ENCODE measurements at regions not wholly inside any gene's neighbourhood (a gene's known extent, or its start where the extent isn't known, plus 50 kb on each side); places are given as distances from the start of the nearest gene placed in this dataset.

- no peak for DNase-seq
Observed at GRCh38 chr4:188869581-188869980, 730.3 kb downstream of the TRIML1 start.

- DNase-seq: no peak
Observed at GRCh38 chr4:188872809-188873208, 733.6 kb downstream of the TRIML1 start.

- no peak for DNase-seq
Observed at GRCh38 chr4:188876881-188877280, 737.6 kb downstream of the TRIML1 start.

- DNase-seq: no peak
Observed at GRCh38 chr4:188879598-188879997, 740.4 kb downstream of the TRIML1 start.

GRCh38 chr4:188887905-188888304 is 748.7 kb downstream of the TRIML1 start:
- no peak for DNase-seq

GRCh38 chr4:188892837-188893236 is 753.6 kb downstream of the TRIML1 start:
- DNase-seq: no peak

- no peak for DNase-seq
Observed at GRCh38 chr4:188903986-188904385, 764.7 kb downstream of the TRIML1 start.

GRCh38 chr4:188904617-188905016 is 765.4 kb downstream of the TRIML1 start:
- DNase-seq: no peak

GRCh38 chr4:188905248-188905647 is 766.0 kb downstream of the TRIML1 start:
- DNase-seq: no peak

GRCh38 chr4:188911199-188911598 is 772.0 kb downstream of the TRIML1 start:
- DNase-seq: no peak

- DNase-seq: no peak
Observed at GRCh38 chr4:188911707-188912106, 772.5 kb downstream of the TRIML1 start.

GRCh38 chr4:188915175-188915574 is 775.9 kb downstream of the TRIML1 start:
- DNase-seq: no peak

- no peak for DNase-seq
Observed at GRCh38 chr4:188918787-188919186, 779.5 kb downstream of the TRIML1 start.

GRCh38 chr4:188930822-188931221 is 791.6 kb downstream of the TRIML1 start:
- DNase-seq: no peak

- no peak for DNase-seq
Observed at GRCh38 chr4:188934320-188934962, 795.2 kb downstream of the TRIML1 start.

- DNase-seq: no peak
Observed at GRCh38 chr4:188941524-188942119, 802.4 kb downstream of the TRIML1 start.

- DNase-seq: no peak
Observed at GRCh38 chr4:188942606-188943005, 803.4 kb downstream of the TRIML1 start.

- no peak for DNase-seq
Observed at GRCh38 chr4:188949596-188949995, 810.4 kb downstream of the TRIML1 start.

- no peak for DNase-seq
Observed at GRCh38 chr4:188955066-188955465, 815.8 kb downstream of the TRIML1 start.

GRCh38 chr4:188956566-188956965 is 817.3 kb downstream of the TRIML1 start:
- no peak for DNase-seq

- no peak for DNase-seq
Observed at GRCh38 chr4:188958346-188958745, 819.1 kb downstream of the TRIML1 start.

GRCh38 chr4:188959424-188959823 is 820.2 kb downstream of the TRIML1 start:
- no peak for DNase-seq

GRCh38 chr4:188960411-188961093 is 821.3 kb downstream of the TRIML1 start:
- DNase-seq: no peak

- DNase-seq: no peak
Observed at GRCh38 chr4:188971125-188971524, 831.9 kb downstream of the TRIML1 start.
